HEK293T (cell line): ENCODE measurements at regions not wholly inside any gene's neighbourhood (a gene's known extent, or its start where the extent isn't known, plus 50 kb on each side); places are given as distances from the start of the nearest gene placed in this dataset.

Experiments
- CTCF ChIA-PET: fragments of 350-600 bp; formaldehyde crosslinking; extraction: SDS; loops from one replicate; lab custom pipeline; 2021; ENCODE audit warnings: antibody characterized with exemption, inconsistent platforms; lab: Yijun Ruan, JAX
- POLR2A ChIA-PET: fragments of 350-600 bp; formaldehyde crosslinking; extraction: SDS; loops from one replicate; lab custom pipeline; 2020; ENCODE audit warnings: antibody characterized with exemption, inconsistent platforms; lab: Yijun Ruan, JAX
- DNase-seq: peaks from one replicate; pipeline ENCODE4 v3.0.0; 2012; ENCODE audit warnings: mixed read lengths; ENCODE audit errors: extremely low spot score
- ARNT ChIP-seq: fragments of 450-650 bp; IDR thresholded peaks from 2 replicates; pipeline ENCODE4 v1.6.1; 2017; ENCODE audit warnings: mild to moderate bottlenecking
- BHLHE40 ChIP-seq: fragments of 450-650 bp; IDR thresholded peaks from 2 replicates; pipeline ENCODE4 v1.6.1; 2016; ENCODE audit warnings: mild to moderate bottlenecking, moderate library complexity, borderline replicate concordance
- CTBP1 ChIP-seq: fragments of 450-650 bp; IDR thresholded peaks from 2 replicates; pipeline ENCODE4 v1.6.1; 2016; ENCODE audit warnings: borderline replicate concordance
- ELF4 ChIP-seq: fragments of 450-650 bp; IDR thresholded peaks from 2 replicates; pipeline ENCODE4 v1.6.1; 2017; ENCODE audit warnings: antibody characterized with exemption
- FOXA1 ChIP-seq: fragments of 450-650 bp; IDR thresholded peaks from 2 replicates; pipeline ENCODE4 v1.6.1; 2016; ENCODE audit warnings: mild to moderate bottlenecking
- FOXK2 ChIP-seq: fragments of 450-650 bp; IDR thresholded peaks from 2 replicates; pipeline ENCODE4 v1.6.1; 2016; ENCODE audit warnings: mild to moderate bottlenecking
- FOXM1 ChIP-seq: fragments of 450-650 bp; IDR thresholded peaks from 2 replicates; pipeline ENCODE4 v1.6.1; 2017; ENCODE audit warnings: mild to moderate bottlenecking, borderline replicate concordance
- HDGF ChIP-seq: fragments of 450-650 bp; IDR thresholded peaks from 2 replicates; pipeline ENCODE4 v1.6.1; 2017; ENCODE audit warnings: antibody characterized with exemption, borderline replicate concordance
- L3MBTL2 ChIP-seq: fragments of 450-650 bp; conservative IDR thresholded peaks from 2 replicates; pipeline ENCODE4 v1.6.1; 2016; ENCODE audit warnings: mild to moderate bottlenecking
- LEF1 ChIP-seq: fragments of 450-650 bp; IDR thresholded peaks from 2 replicates; pipeline ENCODE4 v1.6.1; 2017; ENCODE audit warnings: mild to moderate bottlenecking, borderline replicate concordance
- NFRKB ChIP-seq: fragments of 450-650 bp; IDR thresholded peaks from 2 replicates; pipeline ENCODE4 v1.6.1; 2016; ENCODE audit warnings: mild to moderate bottlenecking, moderate library complexity
- PKNOX1 ChIP-seq: fragments of 450-650 bp; IDR thresholded peaks from 2 replicates; pipeline ENCODE4 v1.6.1; 2016
- SP1 ChIP-seq: fragments of 450-650 bp; IDR thresholded peaks from 2 replicates; pipeline ENCODE4 v1.6.1; 2017
- SUZ12 ChIP-seq: fragments of 450-650 bp; IDR thresholded peaks from 2 replicates; pipeline ENCODE4 v1.6.1; 2016; ENCODE audit warnings: mild to moderate bottlenecking
- TARDBP ChIP-seq: fragments of 450-650 bp; IDR thresholded peaks from 2 replicates; pipeline ENCODE4 v1.6.1; 2016
- ZNF384 ChIP-seq: fragments of 450-650 bp; IDR thresholded peaks from 2 replicates; pipeline ENCODE4 v1.6.1; 2016

GRCh38 chr22:26732284-26732683 is 74.9 kb downstream of the MIAT start:
- no peak for DNase-seq
- CTCF ChIA-PET, result no interaction called here
- POLR2A ChIA-PET, result no interaction called here
- TF ChIP-seq FOXA1, result no peak
- TF ChIP-seq CTBP1, result no peak
- TF ChIP-seq PKNOX1, result no peak
- no peak for TF ChIP-seq TARDBP
- no peak for TF ChIP-seq L3MBTL2
- no peak for TF ChIP-seq BHLHE40
- TF ChIP-seq ZNF384, result no peak
- no peak for TF ChIP-seq HDGF
- no peak for TF ChIP-seq SP1
- TF ChIP-seq ARNT, result no peak
- TF ChIP-seq FOXK2, result no peak
- TF ChIP-seq SUZ12, result no peak
- TF ChIP-seq NFRKB, result no peak
- TF ChIP-seq FOXM1, result no peak
- TF ChIP-seq ELF4, result no peak
- TF ChIP-seq LEF1, result no peak

DNA sequence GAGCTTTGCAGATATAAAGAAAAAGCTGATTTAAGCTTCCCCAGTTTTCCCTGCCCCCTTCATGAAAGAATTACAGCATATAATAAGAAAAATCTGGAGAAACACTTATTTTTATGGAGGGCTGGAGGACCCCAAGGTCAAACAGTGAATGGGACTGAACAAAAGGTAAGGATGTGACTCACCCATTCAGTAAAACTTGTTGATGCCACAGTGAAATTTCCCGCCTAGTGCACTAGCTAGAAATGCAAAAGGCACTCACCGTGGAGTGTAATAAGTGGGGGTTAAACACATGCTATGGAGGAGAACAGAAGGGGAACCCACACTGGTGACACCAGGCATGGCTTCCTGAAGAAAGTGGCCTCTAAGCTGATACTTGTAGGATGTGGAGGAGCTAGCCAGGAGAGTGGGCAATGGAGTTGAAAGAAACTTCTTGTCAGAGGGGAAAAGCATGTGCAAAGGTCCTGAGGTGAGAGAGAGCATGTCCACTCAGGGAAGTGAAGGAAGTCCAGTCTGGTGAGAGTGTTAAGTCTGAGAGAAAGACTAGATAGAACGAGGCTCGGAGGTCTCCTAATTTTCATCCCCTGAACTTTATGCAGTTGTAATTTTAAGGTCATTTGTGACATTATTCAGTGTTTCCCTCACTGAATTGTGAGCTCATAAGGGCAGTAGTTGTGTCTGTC is 77.1 kb downstream of the MIAT start:
- TF ChIP-seq BHLHE40 (no peak), NFRKB (no peak), CTBP1 (no peak), TARDBP (no peak), LEF1 (no peak), FOXK2 (no peak), L3MBTL2 (no peak), FOXA1 (no peak), HDGF (no peak), SP1 (no peak), SUZ12 (no peak), FOXM1 (no peak), PKNOX1 (no peak), ELF4 (no peak), ZNF384 (no peak), ARNT (no peak)
- DNase-seq, result no peak
- POLR2A ChIA-PET, result no interaction called here
- CTCF ChIA-PET, result no interaction called here

DNA sequence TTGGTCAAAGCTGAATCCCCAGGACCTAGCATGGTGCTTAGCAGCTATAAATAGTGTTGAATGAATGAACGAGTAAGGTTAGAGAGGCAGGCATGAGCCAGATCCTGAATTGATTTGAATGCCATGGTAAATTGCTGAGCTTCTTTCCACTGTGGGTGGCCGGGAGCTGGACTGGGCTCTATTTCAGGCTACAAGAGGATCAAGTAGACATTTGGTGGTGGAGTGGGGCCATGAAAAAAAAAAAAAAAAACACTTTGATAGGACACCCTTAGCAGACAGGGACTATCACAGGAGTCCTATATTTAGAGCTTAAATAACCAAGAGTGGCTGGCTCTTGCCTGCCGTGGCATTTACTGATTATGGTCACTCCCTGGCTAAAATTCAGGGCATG is 77.6 kb downstream of the MIAT start:
- no peak for TF ChIP-seq L3MBTL2
- TF ChIP-seq SP1, result no peak
- no peak for TF ChIP-seq FOXK2
- no peak for TF ChIP-seq FOXA1
- ChIA-PET POLR2A (no interaction called here), CTCF (no interaction called here)
- no peak for DNase-seq

DNA sequence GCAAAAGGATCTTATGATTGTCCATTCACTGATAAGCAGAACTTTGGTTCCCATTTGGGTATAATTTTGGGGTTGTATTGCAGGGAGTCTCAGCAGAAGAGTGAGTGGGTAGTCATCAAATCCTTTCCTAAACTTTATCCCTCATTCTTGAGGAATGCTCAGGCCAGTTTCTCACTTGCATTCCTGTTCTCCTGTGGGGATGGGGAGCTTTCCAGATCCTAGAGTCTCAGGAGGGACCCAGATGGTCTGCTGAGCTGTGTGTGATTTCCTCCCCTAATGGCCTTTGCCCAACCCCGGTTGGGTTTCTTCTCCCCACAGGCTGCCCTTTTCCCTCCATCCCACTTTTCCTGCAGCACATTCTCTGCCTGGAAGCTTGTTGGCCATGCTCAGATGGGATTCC is 79.9 kb downstream of the MIAT start:
- no peak for DNase-seq
- TF ChIP-seq LEF1 (no peak), ELF4 (no peak), ZNF384 (no peak), CTBP1 (no peak), NFRKB (no peak), FOXK2 (no peak), HDGF (no peak)
- CTCF ChIA-PET, result no interaction called here
- POLR2A ChIA-PET, result no interaction called here

DNA sequence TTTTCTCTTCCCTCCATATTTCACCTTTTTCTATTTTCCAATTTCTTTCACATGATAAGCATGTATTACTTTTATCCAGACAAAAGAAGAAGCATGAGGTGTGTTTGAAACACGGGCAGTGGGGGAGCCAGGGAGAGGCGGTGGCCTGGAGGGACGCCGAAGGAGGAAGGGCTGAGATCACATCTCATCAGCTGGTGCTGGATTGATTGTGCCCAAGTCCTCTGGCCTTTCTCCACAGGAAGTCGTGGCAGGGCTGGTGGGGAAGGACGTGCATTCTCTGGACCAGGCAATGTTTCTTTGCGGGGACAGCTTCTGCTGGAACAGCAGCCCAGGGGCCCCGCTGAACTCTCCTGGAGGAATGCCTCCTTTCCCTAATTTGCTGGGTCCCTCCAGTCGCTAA is 82.9 kb downstream of the MIAT start:
- CTCF ChIA-PET, result no interaction called here
- TF ChIP-seq PKNOX1 (no peak), NFRKB (no peak), ELF4 (no peak), CTBP1 (no peak), TARDBP (no peak)
- POLR2A ChIA-PET, result no interaction called here
- no peak for DNase-seq

DNA sequence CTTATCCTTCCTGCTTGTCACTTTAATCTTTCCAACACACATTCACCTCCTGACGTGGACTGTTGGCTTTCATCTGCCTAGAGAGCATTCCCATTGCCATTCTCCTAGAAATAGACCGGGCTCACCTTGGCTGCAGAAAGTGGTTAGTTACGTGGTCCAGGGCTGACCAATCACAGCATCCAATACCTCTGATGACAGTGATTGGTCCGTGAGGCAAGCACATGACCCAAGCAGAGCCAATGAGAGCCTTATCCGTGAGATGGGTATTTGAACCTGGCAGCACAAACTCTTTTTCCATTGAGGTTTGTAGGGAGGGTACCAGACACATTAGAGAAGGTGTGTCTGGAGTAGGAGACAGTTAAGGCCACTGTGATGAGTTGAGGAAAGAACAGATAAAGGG is 85.8 kb downstream of the MIAT start:
- no peak for TF ChIP-seq SUZ12
- no peak for TF ChIP-seq HDGF
- TF ChIP-seq LEF1, result no peak
- TF ChIP-seq PKNOX1, result no peak
- no peak for TF ChIP-seq CTBP1
- TF ChIP-seq ARNT, result no peak
- no peak for TF ChIP-seq FOXM1
- no peak for TF ChIP-seq L3MBTL2
- TF ChIP-seq ELF4, result no peak
- TF ChIP-seq NFRKB, result no peak
- no peak for TF ChIP-seq TARDBP
- TF ChIP-seq FOXA1, result no peak
- TF ChIP-seq BHLHE40, result no peak
- TF ChIP-seq ZNF384, result no peak
- TF ChIP-seq SP1, result no peak
- no peak for TF ChIP-seq FOXK2
- CTCF ChIA-PET, result no interaction called here
- POLR2A ChIA-PET, result no interaction called here
- DNase-seq, result no peak
